CD4-positive, alpha-beta T cell treated with Interleukin-1 beta for 1 hour (primary cell): ENCODE measurements at regions not wholly inside any gene's neighbourhood (a gene's known extent, or its start where the extent isn't known, plus 50 kb on each side); places are given as distances from the start of the nearest gene placed in this dataset.

Experiments
- DNase-seq, 2 donors: peaks; one replicate each; pipeline ENCODE4 v3.0.0-alpha.2; 2020 to 2022

DNA sequence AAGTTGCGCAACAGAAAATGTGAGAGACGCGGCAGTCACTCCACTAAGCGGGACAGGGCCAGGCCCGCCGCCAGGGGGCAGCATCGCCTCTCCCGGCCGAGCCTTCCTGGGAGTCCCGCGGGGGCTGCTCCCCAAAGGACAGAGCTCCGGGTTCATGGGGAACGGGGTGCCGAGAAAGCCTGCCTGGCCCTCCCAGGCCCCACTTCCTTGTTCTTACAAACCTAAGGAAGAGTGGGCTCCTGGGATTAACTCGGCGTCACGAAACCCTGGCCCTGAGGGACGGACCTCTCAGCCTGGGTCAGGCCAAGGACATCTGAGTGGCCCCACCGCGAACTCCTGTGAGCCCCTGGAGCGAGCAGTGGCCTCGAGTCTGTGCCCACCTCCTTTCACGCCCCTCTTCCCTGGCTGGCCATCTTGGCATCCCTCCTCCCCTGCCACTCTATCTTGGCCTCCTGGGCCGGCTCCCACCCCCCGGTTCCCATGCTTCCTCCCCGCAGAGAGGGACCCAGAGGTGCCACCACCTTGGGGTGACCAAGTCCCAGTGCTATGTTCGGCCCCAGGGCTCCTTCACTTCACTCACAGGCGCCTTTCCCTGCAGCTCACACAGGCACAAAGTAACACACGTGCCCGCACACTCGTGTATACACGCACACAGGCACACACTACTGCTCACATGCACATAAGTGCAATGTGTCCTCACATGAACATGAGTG lies 99.9 kb upstream of the FGF3 start:
- DNase-seq = peak; percentile 37 to 49

DNA sequence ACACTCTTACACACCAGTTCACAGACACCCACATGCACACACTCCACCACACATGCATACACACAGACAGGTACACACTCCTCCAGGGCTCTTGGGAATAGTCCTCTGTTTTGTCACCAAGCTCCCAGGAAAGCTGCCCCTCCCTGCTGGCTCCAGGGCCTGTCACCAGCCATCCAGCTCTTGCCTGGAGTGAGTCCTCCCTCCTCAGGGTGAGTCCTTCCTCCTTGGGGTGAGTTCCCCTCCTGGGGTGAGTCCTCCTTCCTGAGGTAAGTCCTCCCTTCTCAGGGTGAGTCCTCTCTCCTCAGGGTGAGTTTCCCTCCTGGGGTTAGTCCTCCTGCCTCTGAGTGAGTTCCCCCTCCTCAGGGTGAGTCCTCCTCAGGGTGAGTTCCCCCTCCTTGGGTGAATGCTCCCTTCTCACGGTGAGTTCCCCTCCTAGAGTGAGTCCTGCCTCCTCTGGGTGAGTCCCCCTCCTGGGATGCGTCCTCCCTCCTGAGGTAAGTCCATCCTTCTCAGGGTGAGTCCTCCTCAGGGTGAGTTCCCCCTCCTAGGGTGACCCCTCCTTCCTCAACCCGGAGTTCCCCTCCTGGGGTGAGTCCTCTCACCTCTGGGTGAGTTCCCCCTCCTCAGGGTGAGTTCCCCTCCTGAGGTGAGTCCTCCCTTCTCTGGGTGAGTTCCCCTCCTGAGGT lies 100.6 kb upstream of the FGF3 start:
- DNase-seq = no peak

DNA sequence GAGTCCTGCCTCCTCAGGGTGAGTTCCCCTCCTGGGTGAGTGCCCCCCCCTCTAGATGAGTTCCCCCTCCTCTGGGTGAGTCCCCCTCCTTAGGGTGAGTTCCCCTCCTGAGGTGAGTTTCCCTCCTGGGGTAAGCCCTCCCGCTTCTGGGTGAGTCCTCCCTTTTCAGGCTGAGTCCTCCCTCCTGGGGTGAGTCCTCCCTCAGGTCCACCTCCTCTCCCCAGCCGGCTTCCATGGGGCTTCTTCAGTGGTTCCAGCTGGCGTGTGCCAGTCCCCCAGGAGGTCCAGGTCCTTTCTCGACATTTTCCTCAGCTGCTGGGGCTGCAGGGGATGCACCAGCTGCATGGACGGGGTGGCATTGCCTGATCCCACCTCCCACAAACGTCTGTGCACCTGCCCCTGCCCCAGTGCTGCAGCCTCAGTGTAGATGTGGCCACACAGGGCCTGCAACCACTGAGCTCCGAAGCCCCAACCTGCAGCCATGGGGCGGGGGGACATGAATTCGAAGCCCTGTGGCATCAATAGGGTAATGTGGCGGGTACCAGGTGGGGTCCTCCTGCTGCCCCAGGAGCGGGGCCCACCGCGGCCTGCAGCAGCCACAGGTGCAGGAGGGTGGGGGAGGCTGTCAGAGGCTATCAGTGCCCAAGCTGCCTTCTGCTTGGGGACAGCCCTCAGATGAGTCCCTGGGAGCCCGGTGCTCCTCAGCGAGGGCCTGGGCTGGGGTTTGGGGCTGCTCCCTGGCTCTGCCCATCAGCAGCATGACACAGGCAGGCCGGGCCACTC lies 101.3 kb upstream of the FGF3 start:
- DNase-seq = no peak

DNA sequence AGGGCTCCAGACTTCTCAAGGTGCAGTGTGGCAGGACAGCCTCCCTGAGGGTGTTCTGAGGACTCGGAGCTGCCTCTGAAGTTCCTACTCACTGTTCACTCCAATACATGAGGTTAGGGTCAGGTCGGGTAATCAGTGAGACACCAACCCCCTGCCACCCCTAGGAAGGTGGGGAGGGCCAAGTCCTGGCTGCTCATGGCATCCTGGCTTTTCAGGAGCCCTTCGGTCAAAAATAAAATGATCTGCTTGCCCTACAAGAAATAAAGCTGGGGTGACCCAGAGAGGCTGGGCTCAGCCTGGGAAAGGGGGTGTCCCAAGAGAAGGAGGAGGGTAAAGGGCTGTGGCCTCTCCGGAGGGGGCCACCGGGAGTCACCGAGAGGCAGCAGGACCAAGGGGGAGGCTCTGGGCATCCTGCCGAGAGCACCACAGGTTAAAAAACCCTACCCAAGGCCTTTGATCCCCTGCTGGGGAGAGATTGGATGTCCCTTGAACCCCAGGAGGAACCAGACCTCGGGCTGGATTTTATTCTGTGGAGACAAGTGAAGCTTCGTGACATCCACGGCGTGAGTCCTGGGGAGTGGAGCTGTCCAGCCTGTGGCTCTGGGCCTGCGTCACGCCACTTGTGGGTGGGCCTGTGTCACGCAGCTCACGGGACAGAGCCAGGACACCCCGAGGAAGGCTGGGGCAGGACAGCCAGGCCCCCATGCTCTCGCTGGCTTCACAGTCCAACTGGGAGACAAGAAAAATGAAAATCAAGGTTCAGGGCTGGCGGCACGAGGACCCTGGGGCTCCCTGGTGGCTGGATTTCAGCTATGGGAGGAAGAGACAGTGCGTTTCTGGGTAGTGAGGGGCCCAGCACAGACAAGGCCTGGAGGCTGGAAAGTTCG lies 102.2 kb upstream of the FGF3 start:
- no peak for DNase-seq

DNA sequence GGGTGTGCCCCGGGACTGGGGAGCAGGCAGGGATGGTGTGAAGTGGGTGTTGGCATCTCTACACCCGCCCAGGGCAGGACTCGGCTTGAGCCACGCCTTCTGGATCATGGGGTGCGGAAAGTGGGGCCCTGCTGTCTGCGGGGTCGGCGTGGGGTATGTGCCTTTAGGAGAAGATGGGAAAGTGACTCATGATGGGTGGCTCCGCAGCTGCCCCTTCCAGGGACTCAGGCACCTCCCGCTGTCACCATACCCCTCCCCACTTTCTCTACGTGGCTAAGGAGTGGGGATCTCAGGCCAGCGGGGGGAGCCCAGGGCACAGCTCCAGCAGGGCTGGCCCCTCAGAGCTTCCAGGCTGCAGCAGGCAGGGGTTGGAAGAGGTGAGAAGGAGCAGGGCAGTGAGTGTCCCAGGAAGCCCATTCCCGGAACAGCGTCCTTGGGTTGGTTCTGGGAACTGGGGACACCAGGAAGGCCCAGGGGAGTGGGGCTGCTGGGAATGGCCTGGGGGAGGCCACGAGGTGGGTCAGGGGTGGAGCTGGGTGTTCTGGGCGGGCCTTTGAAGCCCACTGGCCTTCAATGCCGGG lies 102.9 kb upstream of the FGF3 start:
- no peak for DNase-seq

DNA sequence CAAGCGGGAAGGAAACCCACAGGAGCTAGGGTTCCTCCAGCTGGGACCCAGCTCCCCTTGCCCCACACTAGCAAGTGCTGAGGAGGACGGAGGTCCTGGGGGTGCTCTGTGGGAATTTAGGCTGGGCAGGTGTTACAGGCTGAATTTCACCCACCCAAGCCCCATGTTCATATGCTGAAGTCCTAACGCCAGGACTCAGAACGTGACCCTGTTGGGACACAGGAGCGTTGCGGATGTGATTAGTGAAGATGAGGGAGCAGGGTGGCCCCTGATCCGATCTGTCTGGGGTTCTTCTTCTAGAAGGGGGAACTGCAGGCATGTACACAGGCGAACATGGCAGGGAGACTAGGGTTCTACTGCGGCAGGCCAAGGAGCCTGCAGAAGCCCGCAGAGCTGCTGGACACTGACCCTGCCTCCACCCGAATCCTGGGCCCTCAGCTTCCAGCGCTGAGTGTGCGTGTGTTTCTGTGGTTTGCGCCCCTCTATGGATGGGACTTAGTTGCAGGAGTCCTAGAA lies 103.4 kb upstream of the FGF3 start:
- no peak for DNase-seq

DNA sequence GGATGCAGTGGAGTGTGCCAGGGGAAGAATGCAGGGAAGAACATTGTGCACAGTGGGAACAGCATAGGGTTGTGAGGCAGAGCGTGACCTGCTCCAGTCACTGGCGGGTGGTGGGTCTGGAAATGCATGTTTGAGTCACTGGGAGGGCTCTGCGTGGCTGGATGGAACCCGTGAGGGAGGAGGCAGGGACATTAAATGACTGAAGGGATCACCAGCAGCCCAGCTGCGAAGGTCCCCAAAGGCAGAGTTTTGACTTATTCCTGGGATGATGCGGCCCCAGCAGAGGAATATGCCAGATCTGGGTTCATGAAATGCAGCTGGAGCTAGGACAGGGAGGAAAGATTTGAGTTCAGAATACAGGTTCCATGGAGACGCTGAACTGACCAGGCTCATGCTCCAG lies 104.0 kb upstream of the FGF3 start:
- no peak for DNase-seq

DNA sequence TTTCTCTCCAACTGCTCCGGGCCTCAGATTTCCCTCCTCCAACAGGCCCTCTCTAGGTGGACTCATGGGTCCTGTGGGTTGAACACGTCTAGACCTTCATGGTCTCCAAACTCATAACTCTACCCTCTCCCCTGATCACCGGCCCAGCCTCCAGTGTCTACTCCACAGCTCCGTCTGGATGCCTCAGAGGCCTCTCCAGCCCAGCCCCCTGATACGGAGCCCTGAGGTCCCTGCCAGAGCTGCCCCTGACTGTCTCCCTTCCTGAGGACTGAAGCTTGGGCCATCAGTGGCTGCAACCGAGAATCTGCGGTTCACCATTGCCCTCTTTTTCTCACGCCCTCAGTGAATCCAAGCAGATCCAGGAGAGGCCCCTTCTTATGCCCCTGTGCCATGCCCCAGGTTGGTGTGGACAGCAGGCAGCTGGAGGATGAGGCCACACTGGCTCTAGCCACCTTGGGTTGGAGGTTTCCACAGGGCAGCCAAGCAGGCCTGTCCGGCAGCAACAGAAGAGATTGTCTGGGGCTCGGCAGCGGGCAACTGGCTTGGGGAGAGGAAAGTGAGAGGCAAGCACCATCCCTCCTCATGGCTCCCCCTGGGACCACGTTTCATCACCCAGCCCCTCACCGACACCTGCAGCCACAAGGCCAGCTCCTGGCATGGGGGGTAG lies 104.6 kb upstream of the FGF3 start:
- no peak for DNase-seq

DNA sequence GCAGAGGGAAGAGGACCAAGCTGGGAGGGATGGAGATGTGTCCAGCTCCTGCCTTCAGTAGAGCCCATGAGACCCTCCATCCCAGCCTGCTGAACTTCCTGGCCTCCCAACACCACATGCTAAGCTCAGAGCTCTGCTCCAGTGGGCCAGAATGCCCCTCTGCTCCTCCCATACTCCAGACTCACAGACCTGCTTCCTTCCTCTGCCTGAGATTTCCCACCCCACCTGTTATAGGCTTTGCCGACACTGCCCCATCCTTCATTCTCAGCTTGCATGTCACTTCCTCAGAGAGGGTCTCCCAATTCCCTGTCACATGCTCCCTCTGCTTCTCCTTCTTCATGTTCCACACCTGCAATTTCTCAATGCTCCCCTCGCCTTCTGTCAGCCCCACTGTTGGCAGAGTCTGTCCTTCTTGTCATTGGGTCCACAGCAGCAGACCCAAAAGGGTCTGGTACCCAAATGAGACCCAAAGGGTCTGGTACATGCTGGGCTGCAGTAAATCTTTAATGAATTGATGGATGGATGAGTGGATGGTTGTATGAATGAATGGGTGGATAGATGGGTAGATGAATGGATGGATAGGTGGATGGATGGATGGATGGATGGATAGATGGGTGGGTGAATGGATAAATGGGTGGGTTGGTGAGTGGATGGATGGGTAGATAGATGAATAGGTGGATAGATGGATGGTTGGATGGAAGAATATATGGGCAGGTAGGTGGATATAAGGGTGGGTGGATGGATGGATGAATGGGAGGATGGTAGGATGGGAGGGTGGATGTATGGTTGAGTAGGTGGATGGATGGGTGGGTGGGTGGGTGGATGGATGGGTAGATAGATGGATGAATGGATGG lies 105.3 kb upstream of the FGF3 start:
- DNase-seq = no peak

DNA sequence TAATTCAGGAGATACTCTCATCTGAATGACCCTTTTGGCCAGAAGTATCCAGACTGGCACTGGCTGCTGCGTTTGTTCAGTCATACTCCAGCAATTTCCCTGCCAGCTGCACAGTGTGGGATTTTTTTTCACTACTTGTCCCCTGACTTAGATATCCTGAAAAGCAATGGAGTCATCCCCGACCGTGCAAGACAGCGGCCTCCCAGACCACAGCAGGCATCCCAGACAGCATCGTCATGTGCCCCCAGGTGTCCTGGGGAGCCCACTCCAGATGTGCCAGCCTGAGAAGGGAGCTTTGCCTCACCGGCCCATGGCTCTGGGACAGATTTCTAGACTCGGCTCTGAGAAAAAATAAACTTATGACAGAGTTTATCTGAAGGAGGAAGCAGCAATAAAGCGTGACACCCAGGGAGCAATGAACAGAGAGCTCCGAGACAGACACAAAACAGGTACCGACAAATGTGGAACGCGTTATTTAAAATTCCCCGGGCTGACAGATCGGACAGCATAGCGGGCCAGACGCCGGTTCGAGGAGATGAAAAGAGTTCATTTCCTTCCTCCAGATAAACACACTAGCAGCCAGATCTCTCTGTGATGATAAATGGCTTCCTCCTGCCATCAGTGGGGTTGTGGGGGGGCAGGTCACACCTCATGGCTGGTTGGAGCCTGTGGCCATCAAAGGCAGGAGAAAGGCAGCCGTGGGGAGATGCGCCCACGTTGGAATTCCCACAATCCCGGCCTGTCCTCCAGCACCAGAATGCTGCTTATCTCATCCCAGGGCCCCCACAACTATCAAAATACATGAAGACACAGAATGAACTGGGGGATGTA lies 106.4 kb upstream of the FGF3 start:
- no peak for DNase-seq

DNA sequence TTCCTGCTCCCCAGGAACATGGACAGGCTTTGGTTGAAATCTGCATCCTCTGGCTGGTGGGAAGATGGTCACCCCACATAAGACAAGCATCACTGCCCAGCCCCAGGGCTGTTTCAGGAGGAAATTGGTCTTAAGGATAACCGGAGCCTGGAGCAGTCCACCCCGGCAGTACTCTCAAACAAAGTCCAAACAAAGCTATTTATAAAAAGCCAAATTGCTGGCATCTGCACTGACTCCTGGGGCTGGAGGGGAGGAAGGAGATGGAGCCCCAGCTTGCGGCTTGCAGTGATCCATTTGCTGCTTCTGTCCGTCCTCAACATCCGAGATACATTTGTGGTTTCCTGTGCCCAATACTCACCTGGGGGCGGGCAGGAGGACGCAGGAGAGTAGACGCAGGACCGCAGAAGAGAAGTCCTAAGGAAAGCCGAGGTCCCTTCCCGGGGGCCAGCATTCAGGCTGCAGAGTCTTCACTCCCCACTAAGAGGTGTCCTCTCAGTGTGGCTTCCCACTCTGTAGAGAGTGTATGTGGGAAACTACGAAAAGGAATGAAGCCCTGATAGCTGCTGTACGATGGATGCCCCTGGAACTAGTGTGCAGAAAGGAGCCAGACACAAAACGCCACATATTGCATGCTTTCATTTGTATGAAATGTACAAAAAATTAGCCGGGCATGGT lies 107.3 kb upstream of the FGF3 start:
- DNase-seq = no peak

DNA sequence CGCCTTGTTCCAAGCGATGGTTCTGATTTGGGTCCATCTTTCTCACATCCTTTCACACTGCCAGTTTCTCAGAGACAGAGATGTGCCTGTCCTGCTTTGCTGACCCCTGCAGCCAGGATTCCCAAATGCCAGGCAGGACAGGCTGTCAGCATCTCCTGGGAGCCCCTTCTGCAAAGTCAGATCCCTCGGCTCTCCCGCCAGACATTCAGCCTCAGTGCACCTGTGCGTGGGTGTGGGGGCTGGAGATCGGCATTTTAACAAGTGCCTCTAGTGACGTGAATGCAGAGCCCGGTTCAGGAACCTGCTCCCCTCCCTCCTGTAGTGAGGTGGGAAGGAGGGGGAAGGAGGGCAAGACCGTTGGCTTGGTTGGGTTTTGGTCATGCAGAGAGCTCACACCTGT lies 108.9 kb upstream of the FGF3 start:
- DNase-seq = no peak

DNA sequence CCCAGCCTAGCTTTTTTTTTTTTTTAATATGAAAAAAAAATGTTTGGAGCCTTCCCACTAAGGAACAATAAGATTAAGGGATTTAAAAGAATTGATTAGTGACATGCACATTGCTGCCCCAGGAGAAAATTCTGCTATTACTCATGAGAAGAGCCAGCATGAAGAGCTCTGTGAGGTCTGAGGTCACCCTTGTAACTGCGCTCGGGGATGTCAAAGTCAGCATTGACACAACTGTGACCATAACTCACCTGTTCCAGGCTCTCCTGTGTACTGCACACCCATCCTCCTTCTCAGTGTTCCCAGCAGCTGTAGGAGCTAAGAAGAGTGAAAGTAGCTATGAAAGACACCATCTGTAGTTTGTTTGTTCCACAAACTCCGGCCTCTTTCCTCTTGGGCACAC lies 109.8 kb upstream of the FGF3 start:
- DNase-seq = no peak

DNA sequence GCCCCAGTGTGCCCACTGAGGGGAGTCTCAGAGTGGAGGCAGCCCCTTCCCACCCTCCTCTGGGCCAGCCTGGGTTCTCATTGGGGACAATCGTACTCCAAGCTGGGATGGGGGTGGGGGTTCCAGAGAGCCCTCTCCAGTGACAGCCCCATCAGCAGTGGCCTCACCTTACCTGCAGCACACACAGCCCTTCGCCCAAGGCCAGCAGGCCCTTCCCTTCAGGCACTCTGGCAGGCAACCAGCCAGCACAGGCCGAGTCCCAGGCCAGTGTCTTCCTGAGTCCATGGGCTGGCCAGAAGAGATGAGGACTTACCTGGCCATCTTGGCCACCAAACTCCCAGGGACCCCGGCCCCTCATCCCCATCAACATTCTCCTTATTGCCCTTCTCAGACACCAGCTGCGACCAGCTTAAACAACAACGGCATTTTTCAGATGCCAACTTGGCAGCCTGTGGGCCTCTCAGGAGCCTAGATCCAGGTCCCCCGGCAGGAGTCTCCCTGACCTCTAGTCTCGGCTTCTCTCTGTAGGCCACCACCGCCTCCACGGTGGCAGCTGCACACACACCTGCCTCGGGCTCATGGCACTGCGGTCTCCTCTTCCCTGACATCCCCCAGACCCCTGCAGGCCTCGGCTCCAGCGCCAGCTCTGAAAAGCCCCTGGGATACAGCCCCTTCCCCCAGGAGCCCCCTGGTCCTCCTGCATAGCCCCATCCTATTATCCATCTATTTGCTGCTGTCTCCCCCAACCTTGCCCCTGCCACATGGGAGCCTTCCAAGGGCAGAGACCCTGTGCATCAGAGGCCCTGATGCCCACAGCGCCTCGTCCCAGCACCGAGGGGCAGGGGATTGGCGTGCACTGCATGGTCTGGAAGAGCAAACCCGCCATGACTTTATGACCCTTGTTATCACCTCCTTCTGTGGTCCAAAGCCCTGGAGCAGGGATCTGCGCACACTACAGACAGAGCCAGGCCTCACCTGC lies 111.2 kb upstream of the FGF3 start:
- no peak for DNase-seq

DNA sequence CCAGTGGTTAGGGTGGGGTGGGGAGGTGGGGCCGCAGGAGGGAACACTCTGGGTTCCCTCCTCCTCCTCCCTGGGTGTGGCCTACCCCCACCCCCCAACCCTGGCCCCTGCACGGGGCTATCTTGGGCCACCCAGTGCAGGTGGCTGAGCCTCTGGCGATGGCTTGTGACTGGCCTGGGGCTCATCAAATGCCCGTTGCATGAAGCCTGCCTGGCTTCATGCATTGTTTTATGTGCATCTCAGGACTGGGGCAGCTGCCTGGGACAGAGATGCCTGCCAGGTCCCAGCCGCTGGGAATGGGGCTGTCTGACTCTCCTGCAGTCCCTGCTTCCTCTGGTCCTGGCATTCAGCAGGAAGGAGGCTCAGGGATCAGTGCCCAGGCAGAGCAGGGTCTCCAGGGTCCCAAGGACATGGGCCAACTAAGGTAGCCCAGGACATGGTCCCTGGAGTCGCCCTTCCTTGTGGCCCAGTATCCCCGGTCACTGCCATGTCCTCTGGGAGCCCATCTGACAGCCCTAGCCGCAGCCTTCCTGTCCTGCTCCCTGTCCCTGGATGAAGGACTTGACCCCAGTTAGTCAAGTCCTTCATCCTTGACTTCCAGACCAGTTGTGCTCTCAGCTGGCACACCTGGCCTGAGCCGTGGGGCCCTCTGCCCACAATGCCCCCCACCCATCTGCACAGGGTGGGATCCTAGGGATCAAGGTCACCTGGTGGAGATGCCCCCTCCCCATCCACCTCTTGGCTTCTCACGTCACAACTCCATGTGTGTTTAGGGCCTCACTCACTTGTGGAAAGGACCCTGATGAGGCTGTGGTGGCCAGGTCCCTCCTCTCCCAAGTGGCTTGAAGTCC lies 112.1 kb upstream of the FGF3 start:
- DNase-seq = no peak

DNA sequence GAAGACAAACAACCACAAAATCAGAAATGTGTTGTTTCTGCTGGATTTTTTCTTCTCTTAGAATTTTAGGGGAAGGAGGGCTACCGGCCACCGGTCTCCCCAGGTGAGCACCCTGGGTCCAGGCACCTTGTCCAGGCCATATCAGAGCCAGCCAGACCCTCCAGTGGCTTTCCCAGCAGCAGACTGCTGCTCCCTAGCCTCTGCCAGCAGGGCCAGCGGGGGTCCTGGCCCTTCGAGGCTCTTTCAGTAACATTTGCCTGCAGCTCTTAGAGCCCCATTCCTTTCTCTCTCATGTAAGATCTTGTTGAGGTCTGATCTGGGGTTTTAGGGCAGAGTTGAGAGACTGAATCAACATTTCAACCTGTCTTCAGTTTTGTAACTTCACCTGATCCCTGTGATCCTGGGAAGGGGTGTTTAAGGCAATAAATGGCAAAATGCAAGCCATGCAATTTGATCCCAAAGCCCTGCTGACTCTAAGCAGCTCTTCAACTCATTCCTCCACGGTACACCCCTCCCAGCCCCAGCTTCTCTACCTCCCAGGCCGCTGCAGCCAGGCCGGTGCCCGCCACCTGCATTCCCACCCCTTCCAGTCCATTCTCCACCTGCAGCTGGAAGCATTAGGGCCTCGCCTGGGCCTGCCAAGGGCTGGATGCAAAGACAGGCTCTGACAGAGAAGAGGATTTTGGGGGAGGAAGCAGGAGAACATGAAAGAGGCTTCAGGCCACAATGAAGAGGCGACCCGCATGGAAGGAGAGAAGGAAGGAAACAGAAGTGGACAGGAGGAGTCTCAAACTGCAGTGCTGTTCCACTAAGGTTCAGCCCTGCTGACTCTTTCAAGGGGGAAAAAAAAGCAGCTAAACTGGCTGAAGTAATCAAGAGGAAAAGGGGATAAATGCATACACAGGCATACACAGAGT lies 113.0 kb upstream of the FGF3 start:
- DNase-seq = no peak
